Type B pancreatic cell (in vitro differentiated cells): ENCODE measurements at regions not wholly inside any gene's neighbourhood (a gene's known extent, or its start where the extent isn't known, plus 50 kb on each side); places are given as distances from the start of the nearest gene placed in this dataset.

Experiments used
- DNase-seq: peaks from one replicate; pipeline ENCODE4 v3.0.0; 2021; ENCODE audit warnings: mixed read lengths; ENCODE audit not compliant: unreplicated experiment; ENCODE audit errors: extremely low spot score
- H3K27ac Mint-ChIP-seq: 2 replicates; pipeline ENCODE4 v1.8.0; 2021; ENCODE audit warnings: mild to moderate bottlenecking, mixed read lengths
- H3K27me3 Mint-ChIP-seq: 2 replicates; pipeline ENCODE4 v1.8.0; 2021; ENCODE audit warnings: mixed read lengths
- H3K36me3 Mint-ChIP-seq: 2 replicates; pipeline ENCODE4 v1.8.0; 2021; ENCODE audit warnings: mixed read lengths
- H3K4me1 Mint-ChIP-seq: one replicate; pipeline ENCODE4 v1.8.0; 2021; ENCODE audit warnings: mixed read lengths; ENCODE audit not compliant: unreplicated experiment
- H3K4me3 Mint-ChIP-seq: 2 replicates; pipeline ENCODE4 v1.8.0; 2021; ENCODE audit warnings: mild to moderate bottlenecking, mixed read lengths
- H3K9me3 Mint-ChIP-seq: 2 replicates; pipeline ENCODE4 v1.8.0; 2021; ENCODE audit warnings: mixed read lengths
- CTCF ChIP-seq: fragments of 200-600 bp; sonication (generic); conservative IDR thresholded peaks from 2 replicates; pipeline ENCODE4 v1.5.0; 2021; ENCODE audit warnings: antibody characterized with exemption, mild to moderate bottlenecking

GRCh38 chr6:147057188-147057587 is 147.0 kb upstream of the STXBP5 start:
- Mint-ChIP-seq H3K27me3 (peaks cover 1% of the 10 kb centered on the region), H3K9me3 (no peaks in the 10 kb centered on the region), H3K36me3 (no peaks in the 10 kb centered on the region), H3K4me3 (no peak overlapping the region), H3K27ac (no peak overlapping the region), H3K4me1 (peaks cover 4% of the 10 kb centered on the region)
- DNase-seq, result no peak
- TF ChIP-seq CTCF, result no peak

DNA sequence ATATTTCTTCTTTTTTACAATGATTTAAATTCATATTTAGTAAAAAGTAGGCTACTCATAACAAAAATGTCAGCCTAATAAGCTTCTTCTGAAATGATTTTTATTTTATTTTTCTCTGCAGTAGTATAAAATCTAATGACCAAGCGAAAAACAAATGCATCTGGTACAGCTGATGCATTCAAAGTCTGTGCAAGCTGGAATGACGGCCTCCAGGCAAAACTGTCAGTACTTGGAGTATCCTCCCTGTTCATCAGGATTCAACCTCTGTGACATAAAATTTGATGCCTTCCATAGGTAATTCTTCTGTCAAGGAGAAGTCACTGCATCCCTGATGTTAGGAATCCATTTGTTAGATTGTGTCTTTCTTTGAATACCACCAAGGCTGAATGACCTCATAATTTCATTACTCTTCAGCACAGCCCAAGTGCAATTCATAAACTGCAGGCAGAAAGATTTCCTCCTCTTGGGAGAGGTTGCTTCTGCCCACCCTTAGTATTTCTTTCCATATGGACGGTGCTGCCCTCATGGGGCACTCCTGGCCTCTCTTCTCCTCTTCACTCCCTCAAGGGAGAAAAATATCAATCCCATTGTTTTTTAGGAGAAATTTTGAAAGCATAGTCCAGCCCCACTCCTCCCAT is 146.4 kb upstream of the STXBP5 start:
- no peaks in the 10 kb centered on the region for H3K9me3 Mint-ChIP-seq
- H3K27ac Mint-ChIP-seq, result no peak overlapping the region
- TF ChIP-seq CTCF, result no peak
- H3K36me3 Mint-ChIP-seq, result no peaks in the 10 kb centered on the region
- no peak overlapping the region for H3K4me3 Mint-ChIP-seq
- H3K4me1 Mint-ChIP-seq, result peaks cover 4% of the 10 kb centered on the region
- no peak for DNase-seq
- no peaks in the 10 kb centered on the region for H3K27me3 Mint-ChIP-seq

GRCh38 chr6:147058786-147059385 is 145.3 kb upstream of the STXBP5 start:
- Mint-ChIP-seq H3K27ac (no peak overlapping the region), H3K4me3 (no peak overlapping the region), H3K36me3 (no peaks in the 10 kb centered on the region), H3K27me3 (no peaks in the 10 kb centered on the region), H3K9me3 (no peaks in the 10 kb centered on the region), H3K4me1 (peaks cover 4% of the 10 kb centered on the region)
- no peak for TF ChIP-seq CTCF
- DNase-seq, result no peak

DNA sequence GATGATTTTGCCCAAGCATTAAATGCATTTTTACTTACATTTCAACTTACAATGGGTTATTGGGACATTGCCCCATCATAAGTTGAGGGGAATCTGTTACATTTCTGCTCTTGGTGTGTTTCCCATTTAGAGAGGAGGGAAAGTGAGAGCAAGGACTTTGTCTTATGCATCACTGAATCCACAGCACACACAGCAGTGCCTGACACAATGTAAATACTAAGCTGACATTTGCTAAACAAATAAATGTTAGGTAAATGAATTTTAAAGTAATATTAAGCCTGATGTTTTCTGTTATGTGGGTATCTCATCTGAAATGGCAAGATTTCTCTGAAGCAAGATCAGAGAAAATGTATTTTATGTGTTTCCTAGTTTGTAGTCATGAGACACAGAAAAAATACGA is 143.6 kb upstream of the STXBP5 start:
- Mint-ChIP-seq H3K27ac (no peak overlapping the region), H3K9me3 (no peaks in the 10 kb centered on the region), H3K4me3 (no peak overlapping the region)

GRCh38 chr6:147061252-147061651 is 143.0 kb upstream of the STXBP5 start:
- H3K4me1 Mint-ChIP-seq, result peaks cover 4% of the 10 kb centered on the region
- no peak overlapping the region for H3K4me3 Mint-ChIP-seq
- no peak for TF ChIP-seq CTCF
- no peak overlapping the region for H3K27ac Mint-ChIP-seq
- no peaks in the 10 kb centered on the region for H3K36me3 Mint-ChIP-seq
- H3K27me3 Mint-ChIP-seq, result no peaks in the 10 kb centered on the region
- no peaks in the 10 kb centered on the region for H3K9me3 Mint-ChIP-seq
- no peak for DNase-seq

More for the DNA sequence above, 143.6 kb upstream of the STXBP5 start:
- no peaks in the 10 kb centered on the region for H3K27me3 Mint-ChIP-seq
- DNase-seq, result no peak
- no peak for TF ChIP-seq CTCF
- H3K4me1 Mint-ChIP-seq, result peaks cover 4% of the 10 kb centered on the region
- no peaks in the 10 kb centered on the region for H3K36me3 Mint-ChIP-seq
